Neural cell (in vitro differentiated cells): ENCODE measurements at regions not wholly inside any gene's neighbourhood (a gene's known extent, or its start where the extent isn't known, plus 50 kb on each side); places are given as distances from the start of the nearest gene placed in this dataset.

ENCODE experiments used
- CTCF ChIP-seq: fragments of 450-650 bp; IDR thresholded peaks from 2 replicates; pipeline ENCODE4 v1.5.1; 2014; ENCODE audit warnings: antibody characterized with exemption, mild to moderate bottlenecking, moderate library complexity; ENCODE audit not compliant: poor library complexity, severe bottlenecking
- EP300 ChIP-seq: fragments of 450-650 bp; conservative IDR thresholded peaks from 2 replicates; pipeline ENCODE4 v1.6.1; 2014; ENCODE audit warnings: antibody characterized with exemption, mild to moderate bottlenecking, moderate library complexity; ENCODE audit not compliant: poor library complexity, severe bottlenecking

GRCh38 chr15:31525185-31525695 lies 198.6 kb downstream of the KLF13 start:
- TF ChIP-seq CTCF = no peak
- TF ChIP-seq EP300 = no peak
